NCI-H460 (cell line): ENCODE measurements at regions not wholly inside any gene's neighbourhood (a gene's known extent, or its start where the extent isn't known, plus 50 kb on each side); places are given as distances from the start of the nearest gene placed in this dataset.
"Not testable (repeated sequence)": the region's sequence is repeated elsewhere in the genome, so short reads cannot be mapped to it uniquely, and the experiment has no call there.

Experiments
- DNase-seq: peaks from one replicate; pipeline ENCODE4 v3.0.0-alpha.2; 2016; ENCODE audit warnings: low read depth; ENCODE audit errors: extremely low read depth

DNA sequence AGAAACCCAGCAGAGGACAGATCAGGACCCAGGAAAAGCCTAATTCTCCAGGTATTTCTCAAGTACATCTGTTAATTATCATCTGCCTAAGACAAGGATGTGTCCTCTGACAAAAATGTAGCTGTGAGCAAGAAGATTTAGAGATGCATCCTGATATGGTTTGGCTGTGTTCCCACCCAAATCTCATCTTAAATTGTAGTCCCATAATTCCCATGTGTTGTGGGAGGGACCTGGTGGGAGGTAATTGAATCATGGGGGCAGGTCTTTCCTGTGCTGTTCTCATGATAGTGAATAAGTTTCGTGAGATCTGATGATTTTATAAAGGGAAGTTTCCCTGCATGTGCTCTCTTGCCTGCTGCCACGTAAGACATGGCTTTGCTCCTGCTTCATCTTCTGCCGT is 381.8 kb downstream of the BUD13 start:
- no peak for DNase-seq

DNA sequence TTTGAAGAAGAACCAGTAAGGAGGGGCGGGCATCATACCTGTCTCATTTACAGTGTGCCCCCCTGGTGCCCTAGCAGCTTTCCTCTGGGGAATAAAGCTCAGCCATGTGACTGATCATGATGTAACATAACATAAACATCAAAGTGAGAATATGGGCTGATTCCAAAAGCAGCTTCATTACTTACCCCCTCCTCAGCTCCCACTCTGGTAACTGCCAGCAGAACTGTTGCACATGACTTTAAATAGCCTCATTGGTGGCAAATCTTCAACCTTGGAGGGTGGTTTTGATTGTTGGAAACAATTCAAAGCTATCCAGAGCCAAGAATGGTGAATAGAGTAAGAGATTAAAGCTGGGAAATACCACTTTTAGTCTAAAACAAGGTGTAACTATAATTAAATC is 384.6 kb downstream of the BUD13 start:
- DNase-seq = no peak

GRCh38 chr11:116387641-116388040 is 385.1 kb downstream of the BUD13 start:
- DNase-seq = no peak

DNA sequence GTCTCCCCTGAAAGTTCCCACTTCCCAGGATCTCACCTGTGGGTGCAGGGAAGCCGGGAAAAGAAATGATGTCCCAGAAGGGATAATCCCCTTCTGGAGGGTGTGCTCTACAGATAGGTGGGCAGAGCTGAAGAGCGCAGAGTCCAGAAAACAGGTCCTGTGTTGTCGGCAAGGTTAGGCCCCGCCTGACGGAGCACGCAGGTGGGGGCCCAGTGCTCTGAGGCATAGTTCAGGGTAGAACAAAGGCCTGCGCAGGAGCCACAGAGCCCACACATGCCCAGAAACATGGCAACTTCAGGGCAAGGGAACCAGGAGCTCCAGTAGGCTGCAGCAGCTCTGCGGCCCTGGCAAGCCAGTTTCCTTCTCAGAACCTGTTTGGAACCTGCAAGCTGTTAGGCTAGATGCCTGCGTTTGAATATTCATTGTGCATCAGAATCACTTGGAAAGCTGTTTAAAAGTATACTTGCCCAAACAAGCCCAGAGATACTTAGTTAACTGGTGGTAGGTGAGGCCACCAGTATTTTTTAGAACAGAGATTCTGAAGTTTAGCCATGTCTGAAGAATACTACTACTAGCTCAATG is 386.6 kb downstream of the BUD13 start:
- no peak for DNase-seq

DNA sequence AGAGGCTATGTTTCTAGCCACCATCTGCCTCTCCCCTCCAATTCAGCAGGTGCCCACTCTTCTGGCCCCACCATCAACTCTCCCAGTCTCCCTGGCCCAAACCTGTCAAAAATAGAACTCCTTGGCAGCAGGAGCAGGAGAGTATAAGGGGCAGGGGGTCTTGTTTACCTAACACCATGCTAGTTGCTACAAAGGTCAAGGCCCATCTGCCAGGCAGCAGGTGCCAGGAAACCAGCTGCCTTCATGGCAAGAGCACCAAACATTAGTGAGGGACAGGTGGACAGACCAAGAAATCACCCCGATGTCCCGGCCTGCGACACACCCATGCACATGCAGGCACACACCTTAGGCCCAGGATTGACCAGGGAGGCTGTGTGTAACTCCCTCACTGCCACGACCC is 387.9 kb downstream of the BUD13 start:
- DNase-seq = no peak

DNA sequence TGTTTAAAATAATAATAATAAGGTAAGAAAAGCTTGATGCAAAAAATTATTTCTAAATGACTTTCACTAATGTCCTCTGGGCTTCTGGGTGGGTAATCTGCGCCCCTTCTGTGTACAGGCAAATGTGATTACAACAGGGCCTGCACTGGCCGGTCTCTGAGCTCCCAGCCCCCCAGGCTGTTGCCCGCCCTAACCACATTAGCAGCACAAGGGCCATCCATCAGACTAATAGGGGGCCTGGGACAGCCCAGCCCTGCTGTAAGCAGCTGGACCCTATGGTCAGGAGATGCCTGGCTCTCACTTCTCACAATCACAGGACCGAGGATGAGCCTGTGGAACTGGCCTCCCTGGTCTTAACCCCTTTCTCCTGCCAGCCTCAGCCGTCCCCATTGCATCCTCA is 388.4 kb downstream of the BUD13 start:
- no peak for DNase-seq

GRCh38 chr11:116379185-116379828 is 393.5 kb downstream of the BUD13 start:
- peak; percentile 8 for DNase-seq

DNA sequence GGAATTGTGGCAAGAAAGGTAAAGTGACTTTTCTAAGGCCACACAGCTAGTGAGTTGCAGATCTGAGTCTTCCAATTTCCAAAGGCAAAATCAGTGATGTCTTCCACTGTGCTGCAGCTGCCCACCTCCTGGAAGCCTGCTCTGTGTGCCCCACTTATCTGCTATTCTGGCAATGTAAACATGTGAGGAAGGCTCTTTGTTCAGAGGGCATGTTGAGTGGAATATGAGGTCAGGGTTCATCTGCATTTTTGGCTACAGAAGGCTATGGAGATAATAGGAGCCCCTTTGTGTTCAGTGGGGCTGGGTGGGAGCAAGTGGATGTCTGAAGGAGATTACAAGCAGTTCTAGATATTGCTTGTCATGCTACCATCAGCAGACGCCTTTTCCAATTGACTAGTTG is 396.2 kb downstream of the BUD13 start:
- DNase-seq = no peak

DNA sequence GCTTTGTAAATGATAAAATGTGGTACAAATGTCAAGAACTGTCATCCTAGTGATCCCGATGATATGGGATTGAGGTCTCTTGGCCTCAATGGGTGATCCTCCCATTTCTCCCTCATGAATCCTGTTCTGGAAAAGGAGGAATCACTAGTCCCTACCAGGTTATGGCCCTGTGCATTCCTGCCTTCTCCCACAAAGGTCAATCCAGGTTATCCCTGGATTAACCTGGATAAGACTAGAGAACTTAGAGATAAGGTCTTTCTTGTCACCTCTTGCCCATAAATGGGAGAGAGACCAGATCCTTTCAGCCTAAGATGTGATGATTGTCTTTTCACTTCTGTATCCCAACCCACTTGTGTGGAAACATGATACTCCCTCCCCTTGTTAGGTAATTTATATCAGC is 396.7 kb downstream of the BUD13 start:
- DNase-seq = no peak

DNA sequence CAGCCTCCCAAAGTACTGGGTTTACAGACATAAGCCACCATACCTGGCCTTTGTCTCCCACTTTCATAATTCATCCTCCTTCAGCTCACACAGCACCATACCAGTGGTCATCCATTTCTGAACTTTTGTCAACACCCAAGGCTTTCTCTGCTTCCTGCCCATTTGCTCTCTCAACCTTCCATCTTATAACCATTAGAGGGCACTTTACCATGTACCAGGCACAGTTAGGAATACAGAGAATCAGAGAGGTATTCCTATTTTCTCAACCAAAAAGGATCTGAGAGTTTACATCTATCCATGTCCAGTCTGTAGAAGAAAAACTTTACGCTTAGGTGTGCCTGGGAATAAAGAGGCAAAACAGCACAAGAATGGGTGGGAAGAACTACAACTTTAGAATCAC is 397.6 kb downstream of the BUD13 start:
- no peak for DNase-seq

- DNase-seq = no peak
Observed at GRCh38 chr11:116374085-116374484, 398.7 kb downstream of the BUD13 start.

DNA sequence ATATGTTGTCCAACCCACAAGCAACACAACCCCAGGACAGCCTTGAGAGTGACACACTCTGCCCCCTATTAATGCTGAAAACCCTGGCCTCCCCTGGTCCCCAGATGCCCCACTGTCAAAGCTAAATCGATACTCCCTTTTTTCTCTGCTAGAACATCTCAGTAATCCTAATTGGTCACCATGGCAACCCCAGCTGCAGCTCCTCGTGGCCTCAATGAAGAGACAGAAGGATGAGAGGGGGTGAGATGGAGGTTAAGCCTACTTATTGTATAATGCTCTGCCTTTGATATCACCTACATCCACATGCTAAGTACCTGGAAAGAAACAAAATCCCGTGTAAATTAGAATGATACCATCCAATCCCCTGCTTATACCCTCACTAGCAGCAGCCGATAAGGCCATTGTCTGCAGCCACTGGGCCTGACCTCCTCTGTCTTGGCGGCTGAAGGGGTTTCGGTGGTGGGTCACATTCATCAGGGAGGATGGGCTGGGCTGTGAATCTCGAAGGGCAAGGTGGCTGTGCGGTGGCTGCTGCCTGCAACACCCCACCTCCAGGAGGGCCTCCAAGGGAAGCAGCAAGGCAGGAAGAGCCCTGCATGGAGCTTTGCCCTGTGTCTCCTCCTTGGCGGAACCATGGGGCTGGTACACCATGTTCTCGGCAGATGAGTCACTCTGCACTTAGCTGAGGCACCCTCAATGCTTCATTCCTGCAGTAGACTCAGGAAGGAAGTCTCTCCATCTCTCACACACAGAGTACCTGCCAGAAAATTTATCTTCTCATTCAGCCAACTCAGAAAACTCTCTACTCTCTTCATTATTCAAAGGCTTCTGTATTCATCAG is 399.5 kb downstream of the BUD13 start:
- DNase-seq = no peak

- DNase-seq = no peak
Observed at GRCh38 chr11:116371146-116371545, 401.6 kb downstream of the BUD13 start.

GRCh38 chr11:116368784-116369183 is 404.0 kb downstream of the BUD13 start:
- DNase-seq = no peak

- no peak for DNase-seq
Observed at GRCh38 chr11:116366980-116367645, 405.7 kb downstream of the BUD13 start.

DNA sequence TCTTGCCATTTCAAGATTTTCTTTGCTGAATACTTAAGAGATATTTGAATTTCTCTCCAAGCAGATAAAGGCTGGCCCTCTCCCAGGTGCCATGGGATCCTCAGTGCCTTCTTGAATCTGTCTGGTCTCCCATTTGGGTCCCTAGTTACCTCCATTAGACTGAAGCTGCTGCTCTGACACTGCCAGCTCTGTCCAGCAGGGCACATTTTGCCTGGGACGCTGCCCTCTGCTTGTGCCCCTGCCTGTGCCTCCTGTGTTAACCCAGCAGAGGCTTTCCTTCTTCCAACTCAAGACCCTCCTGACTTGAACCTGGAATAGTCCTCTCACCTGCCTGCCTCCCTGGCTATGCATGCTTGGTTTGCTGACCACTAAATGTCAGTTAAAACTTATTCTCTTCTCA is 406.3 kb downstream of the BUD13 start:
- DNase-seq = no peak

DNA sequence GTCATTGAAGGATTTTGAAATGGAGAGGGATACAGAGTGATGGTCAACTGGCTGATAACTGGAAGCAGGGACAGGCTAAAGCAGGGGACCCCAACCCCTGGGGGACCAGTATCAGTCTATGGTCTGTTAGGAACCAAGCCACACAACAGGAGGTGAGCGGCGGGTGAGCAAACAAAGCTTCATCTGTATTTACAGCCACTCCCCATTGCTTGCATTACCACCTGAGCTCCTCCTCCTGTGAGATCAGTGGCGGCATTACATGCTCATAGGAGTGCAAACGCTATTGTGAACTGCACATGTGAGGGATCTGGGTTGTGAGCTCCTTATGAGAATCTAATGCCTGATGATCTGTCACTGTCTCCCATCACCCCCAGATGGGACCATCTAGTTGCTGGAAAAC is 407.9 kb downstream of the BUD13 start:
- not testable (repeated sequence) for DNase-seq

- no peak for DNase-seq
Observed at GRCh38 chr11:116364348-116364747, 408.4 kb downstream of the BUD13 start.

DNA sequence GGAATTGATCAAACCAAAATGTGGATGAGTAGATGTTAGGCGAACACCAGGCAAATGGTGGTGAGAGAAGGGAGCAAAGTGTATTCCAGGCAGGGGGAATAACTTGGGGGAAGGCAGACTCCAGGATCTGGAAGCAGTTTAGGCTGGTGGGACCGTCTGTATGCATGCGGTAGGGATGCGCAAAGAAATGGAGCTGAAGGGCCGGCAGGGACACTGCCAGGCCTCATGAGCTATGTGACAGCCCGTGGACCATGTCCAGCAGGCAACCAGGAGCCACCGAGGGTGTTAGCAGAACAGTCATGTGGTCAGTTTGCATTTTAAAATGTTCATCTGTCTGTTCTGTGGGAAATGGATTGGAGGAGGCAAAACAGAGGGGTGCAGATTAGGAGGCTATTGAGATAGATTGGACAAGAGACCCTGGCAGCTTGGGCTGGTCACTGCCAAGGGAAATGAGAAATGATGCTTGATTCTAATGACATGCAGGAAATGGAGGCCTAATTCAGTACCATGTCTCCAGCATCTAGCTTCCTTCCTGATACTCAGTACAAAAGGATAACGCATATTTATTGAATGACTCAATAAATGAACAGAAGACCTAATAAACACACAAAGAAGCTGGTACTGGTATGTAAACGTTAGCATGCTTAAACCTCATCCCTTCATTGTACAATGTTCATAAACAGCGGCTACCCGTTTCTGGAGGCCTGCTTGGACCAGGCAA is 412.4 kb downstream of the BUD13 start:
- DNase-seq = no peak

DNA sequence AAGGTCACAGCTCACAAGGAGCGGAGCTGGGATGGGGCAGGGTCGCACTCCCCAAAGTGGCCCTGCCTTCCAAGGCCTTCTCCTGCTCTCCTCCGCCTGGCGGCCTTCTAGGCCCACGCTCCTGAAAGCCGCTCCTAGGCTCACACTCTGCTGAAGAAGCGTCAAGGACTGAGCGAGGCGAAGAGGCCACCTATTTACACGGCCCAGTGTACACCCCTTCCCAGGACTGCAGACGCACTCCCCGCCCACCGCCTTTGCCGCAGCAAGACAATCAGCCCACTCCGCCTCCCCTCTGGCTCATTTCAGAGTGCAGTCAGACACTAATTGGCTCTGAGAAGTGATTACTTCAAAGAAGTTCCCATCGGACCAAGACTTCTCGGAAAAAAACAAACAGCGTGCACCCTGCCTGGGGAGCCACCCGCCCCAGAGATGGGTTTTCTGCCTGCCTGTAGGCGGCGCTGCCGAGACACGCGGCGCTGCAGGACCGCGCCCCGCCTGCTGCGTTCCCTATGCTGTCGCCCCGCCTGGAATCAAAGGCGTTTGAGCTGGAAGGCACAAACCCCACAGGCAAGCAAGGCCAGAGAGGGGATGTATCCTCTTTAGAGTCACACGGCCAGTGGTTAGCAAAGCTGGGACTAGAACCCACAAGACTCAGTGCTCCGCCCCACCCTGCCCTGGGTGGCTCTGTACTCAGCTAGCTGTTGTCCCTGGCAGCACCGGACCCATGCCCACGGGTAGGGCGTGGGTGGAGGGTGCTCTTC is 414.8 kb downstream of the BUD13 start:
- DNase-seq = no peak
